ENCODE measurements at regions not wholly inside any gene's neighbourhood (a gene's known extent, or its start where the extent isn't known, plus 50 kb on each side); places are given as distances from the start of the nearest gene placed in this dataset.

DNA sequence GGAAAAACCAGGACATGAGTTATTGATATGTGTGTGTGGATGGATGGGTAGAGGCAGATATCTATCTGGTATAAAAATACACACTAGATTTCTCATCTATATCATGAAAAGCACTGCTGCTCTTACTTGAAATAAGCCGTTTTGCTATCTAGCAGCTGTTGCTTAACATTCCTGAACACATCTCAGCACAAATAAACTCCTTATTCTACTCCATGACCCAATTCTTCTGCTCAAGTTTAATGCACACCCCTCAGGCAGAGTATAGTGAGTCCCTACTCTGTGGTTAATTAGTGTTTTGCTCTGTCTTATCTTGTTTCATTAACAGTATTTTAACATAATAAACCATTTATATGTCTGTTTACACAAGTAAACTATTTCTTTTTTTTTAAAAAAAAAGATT lies 134.2 kb downstream of the CBLN2 start:
- H3K9me3 Mint-ChIP-seq = peaks cover 11% of the 10 kb centered on the region
- H3K36me3 Mint-ChIP-seq = no peaks in the 10 kb centered on the region
- CTCF ChIA-PET = no interaction called here
- no peaks in the 10 kb centered on the region for H3K4me1 Mint-ChIP-seq
- DNase-seq = no peak
- no peak overlapping the region for H3K27ac Mint-ChIP-seq
- no peak overlapping the region for H3K4me3 Mint-ChIP-seq
- no peaks in the 10 kb centered on the region for H3K27me3 Mint-ChIP-seq

DNA sequence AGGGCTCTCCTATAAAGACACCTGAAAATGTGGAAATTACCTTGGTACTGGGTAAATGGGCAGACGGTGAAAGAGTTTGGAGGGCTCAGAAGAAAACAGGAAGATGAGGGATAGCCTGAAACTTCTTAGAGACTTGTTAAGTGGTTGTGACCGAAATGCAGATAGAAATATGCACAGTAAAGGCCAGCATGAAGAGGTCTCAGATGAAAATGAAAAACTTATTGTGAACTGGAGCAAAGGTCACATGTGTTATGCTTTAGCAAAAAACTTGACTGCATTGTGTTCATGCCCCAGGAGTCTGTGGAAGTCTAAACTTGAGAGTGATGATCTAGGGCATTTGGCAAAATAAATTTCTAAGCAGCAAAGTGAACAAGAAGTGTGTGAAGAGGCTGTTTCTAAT lies 137.1 kb downstream of the CBLN2 start:
- Mint-ChIP-seq H3K36me3 (no peaks in the 10 kb centered on the region), H3K9me3 (peaks cover 11% of the 10 kb centered on the region)
- CTCF ChIA-PET = no interaction called here

DNA sequence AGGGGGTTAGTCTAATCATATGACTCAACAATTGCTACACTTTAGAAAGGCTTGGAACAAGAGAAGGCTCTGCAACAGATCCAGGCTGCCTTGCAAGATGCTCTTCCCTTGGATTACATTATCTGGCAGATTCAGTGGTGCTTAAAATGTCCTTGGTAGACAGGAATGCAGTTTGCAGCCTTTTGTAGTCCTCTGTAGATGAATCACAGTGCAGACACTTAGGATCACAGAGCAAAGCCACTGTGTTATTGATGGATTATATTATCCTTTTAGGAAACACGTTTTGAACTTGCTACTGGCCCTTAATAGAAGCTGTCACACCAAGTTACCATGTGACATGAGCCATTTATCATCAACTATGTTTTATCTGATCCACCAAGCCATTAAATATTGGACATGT lies 152.2 kb downstream of the CBLN2 start:
- CTCF ChIA-PET = no interaction called here
- H3K27me3 Mint-ChIP-seq = no peaks in the 10 kb centered on the region

More for the DNA sequence above, 137.1 kb downstream of the CBLN2 start:
- no peak for DNase-seq
- no peak overlapping the region for H3K27ac Mint-ChIP-seq
- H3K4me3 Mint-ChIP-seq = no peak overlapping the region
- H3K27me3 Mint-ChIP-seq = no peaks in the 10 kb centered on the region
- H3K4me1 Mint-ChIP-seq = no peaks in the 10 kb centered on the region

DNA sequence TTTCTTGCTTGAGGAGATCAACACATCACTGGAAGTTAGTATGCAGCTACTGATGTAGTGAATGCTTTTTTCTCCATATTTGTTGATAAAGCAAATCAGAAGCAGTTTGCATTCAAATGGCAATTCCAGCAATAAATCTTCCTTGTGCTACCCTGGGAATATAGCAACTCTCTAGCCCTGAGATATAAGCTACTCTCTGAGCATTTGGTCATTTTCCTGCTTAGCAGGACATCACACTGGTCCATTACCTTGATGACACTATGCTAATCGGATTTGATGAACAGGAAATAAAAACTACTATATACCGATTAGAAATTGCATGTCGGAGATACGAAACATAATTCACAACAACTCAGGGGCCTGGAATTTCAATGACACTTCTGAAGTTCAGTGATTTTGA lies 152.7 kb downstream of the CBLN2 start:
- no peaks in the 10 kb centered on the region for H3K36me3 Mint-ChIP-seq
- H3K27me3 Mint-ChIP-seq = no peaks in the 10 kb centered on the region
- H3K4me1 Mint-ChIP-seq = no peaks in the 10 kb centered on the region
- H3K27ac Mint-ChIP-seq = no peak overlapping the region
- peaks cover 10% of the 10 kb centered on the region for H3K9me3 Mint-ChIP-seq
- DNase-seq = no peak
- CTCF ChIA-PET = no interaction called here
- no peak overlapping the region for H3K4me3 Mint-ChIP-seq

More for the DNA sequence above, 152.2 kb downstream of the CBLN2 start:
- Mint-ChIP-seq H3K4me3 (no peak overlapping the region), H3K4me1 (no peaks in the 10 kb centered on the region), H3K27ac (no peak overlapping the region), H3K9me3 (peaks cover 10% of the 10 kb centered on the region), H3K36me3 (no peaks in the 10 kb centered on the region)
- DNase-seq = no peak

DNA sequence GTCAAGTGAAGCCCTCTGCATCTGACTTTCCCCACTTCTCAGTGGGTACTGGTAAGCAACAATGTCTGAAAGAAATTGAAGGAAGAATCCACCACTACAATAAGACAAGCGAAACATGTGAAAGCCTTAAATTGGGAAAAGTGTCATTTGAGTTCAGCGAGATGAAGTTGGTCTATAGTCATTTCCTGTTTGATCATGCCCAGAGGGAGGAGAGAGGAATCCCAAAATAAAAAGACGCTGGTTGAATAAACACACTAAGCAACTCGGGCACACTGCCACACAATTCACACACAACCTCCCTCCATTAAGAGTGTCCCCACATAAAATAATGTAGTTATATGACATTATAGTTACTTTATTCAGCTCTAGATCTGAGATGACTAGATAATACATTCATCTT lies 166.1 kb downstream of the CBLN2 start:
- H3K4me3 Mint-ChIP-seq = no peak overlapping the region
- peaks cover 4% of the 10 kb centered on the region for H3K9me3 Mint-ChIP-seq
- H3K4me1 Mint-ChIP-seq = no peaks in the 10 kb centered on the region
- no peaks in the 10 kb centered on the region for H3K27me3 Mint-ChIP-seq
- CTCF ChIA-PET = no interaction called here
- H3K27ac Mint-ChIP-seq = no peak overlapping the region
- DNase-seq = no peak
- H3K36me3 Mint-ChIP-seq = no peaks in the 10 kb centered on the region

DNA sequence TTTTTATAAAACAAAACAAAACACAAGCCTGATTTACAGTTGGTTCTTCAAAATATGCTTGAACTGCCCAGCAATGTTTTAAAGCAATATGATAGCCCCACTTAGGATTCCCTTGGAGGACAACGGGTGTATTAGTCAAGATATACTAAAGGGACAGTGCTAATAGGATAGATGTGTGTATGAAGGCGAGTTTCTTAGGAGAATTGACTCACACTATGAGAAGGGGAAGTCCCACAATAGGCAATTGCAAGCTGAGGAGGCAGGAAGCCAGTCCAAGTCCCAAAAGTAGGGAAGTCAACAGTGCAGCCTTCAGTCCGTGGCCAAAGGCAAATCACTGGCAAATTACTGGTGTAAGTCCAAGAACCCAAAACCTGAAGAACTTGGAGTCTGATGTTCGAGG lies 167.9 kb downstream of the CBLN2 start:
- no peaks in the 10 kb centered on the region for H3K4me1 Mint-ChIP-seq
- H3K9me3 Mint-ChIP-seq = peaks cover 4% of the 10 kb centered on the region
- DNase-seq = no peak
- H3K36me3 Mint-ChIP-seq = no peaks in the 10 kb centered on the region
- CTCF ChIA-PET = no interaction called here
- no peak overlapping the region for H3K27ac Mint-ChIP-seq
- no peak overlapping the region for H3K4me3 Mint-ChIP-seq
- no peaks in the 10 kb centered on the region for H3K27me3 Mint-ChIP-seq

DNA sequence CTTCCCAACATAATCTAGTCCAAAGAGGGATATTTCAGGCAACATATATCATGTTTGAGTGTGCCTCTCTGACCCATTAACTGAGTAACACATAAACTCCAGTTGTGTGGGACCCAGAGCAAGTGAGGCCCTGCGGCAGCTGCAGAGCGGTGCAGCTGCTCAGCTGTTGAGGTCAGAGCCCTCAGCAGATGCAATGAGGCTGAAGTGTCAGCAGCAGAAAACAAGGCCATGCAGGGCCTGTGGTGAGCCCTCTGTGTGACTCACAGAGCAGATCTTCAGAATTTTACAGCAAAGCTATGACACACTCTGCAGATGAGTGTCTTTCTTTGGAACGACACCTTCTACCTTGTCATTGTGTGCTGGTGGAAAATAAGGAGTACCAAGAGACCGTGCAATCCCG lies 168.5 kb downstream of the CBLN2 start:
- Mint-ChIP-seq H3K27ac (no peak overlapping the region), H3K36me3 (no peaks in the 10 kb centered on the region), H3K4me1 (no peaks in the 10 kb centered on the region), H3K4me3 (no peak overlapping the region), H3K27me3 (no peaks in the 10 kb centered on the region), H3K9me3 (peaks cover 6% of the 10 kb centered on the region)
- DNase-seq = no peak
- CTCF ChIA-PET = no interaction called here

DNA sequence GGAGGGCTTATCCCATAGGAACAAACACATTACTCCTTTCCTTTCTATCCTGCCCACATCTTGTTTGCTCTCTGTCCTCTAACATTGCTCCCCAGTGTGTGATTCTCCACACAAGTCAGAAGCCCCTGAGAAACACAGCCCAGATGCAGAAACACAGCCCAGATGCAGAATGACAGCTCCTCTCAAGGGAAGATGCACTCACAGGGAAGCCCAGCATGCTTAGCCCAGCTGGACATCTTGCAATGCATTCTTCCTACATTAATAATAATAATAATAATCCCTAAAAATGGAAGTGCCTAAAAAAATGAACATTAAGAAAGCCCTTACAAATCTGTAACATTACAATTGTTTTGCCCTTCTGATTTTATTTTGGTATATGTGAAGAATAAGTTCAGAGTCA lies 172.1 kb downstream of the CBLN2 start:
- H3K4me3 Mint-ChIP-seq = no peak overlapping the region
- no peaks in the 10 kb centered on the region for H3K36me3 Mint-ChIP-seq
- H3K27me3 Mint-ChIP-seq = no peaks in the 10 kb centered on the region
- DNase-seq = no peak
- H3K4me1 Mint-ChIP-seq = no peaks in the 10 kb centered on the region
- no peak overlapping the region for H3K27ac Mint-ChIP-seq
- peaks cover 8% of the 10 kb centered on the region for H3K9me3 Mint-ChIP-seq
- CTCF ChIA-PET = no interaction called here

DNA sequence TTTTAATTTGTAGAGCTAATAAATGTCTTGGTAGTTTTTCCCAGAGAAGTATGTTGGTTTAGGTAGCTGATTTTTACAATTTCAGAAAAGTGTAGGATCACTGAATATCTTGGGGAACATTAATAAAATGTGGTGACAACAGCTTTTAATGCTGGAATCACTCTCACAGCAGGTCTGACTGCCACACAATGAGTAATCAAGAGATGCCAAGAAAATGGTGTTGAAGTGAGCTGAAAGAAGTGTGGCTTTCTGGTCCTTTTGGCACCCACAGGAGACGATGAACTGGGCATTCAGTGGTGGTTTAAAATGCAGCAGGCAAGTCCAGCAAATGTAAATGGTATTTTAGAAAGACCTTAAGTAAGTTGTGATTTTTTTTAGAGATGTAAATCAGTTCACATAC lies 175.8 kb downstream of the CBLN2 start:
- Mint-ChIP-seq H3K4me3 (no peak overlapping the region), H3K9me3 (peaks cover 8% of the 10 kb centered on the region), H3K27ac (no peak overlapping the region), H3K27me3 (no peaks in the 10 kb centered on the region), H3K4me1 (no peaks in the 10 kb centered on the region), H3K36me3 (no peaks in the 10 kb centered on the region)
- no peak for DNase-seq
- CTCF ChIA-PET = no interaction called here

DNA sequence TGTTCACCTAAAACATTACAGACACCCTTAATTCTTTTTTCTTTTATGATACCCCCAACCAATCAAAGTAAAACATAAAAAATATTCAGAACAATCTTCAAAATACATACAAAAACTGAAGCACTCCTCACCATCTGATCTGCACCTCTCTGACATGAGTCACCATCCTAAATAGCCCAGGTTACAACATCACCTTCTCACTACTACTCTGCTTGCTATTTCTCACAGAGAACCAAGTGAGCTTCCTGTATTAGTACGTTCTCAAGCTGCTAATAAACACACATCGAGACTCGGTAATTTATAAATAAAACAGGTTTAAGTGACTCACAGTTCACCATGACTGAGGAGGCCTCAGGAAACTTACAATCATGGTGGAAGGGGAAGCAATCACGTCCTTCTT lies 183.5 kb downstream of the CBLN2 start:
- Mint-ChIP-seq H3K36me3 (no peaks in the 10 kb centered on the region), H3K4me3 (no peak overlapping the region), H3K27ac (no peak overlapping the region), H3K4me1 (no peaks in the 10 kb centered on the region), H3K9me3 (peaks cover 4% of the 10 kb centered on the region), H3K27me3 (no peaks in the 10 kb centered on the region)
- CTCF ChIA-PET = no interaction called here
- no peak for DNase-seq

DNA sequence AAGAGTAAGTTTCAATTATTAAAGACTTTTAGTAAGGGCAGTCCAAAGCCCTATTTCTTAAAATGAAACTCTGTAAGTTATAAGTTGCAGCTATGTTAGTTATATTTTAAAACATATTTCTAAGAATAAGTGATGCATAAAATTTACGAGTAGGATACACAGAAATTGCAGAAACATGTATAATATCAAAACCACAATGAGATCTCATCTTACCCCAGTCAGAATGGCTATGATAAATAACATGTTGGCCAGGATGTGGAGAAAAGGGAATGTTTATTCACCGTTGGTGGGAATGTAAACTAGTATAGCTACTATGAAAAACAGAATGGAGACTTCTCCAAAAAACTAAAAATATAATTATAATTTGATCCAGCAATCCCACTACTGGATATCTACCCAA lies 201.2 kb downstream of the CBLN2 start:
- Mint-ChIP-seq H3K27ac (no peak overlapping the region), H3K4me3 (no peak overlapping the region), H3K9me3 (no peaks in the 10 kb centered on the region), H3K4me1 (no peaks in the 10 kb centered on the region), H3K36me3 (no peaks in the 10 kb centered on the region), H3K27me3 (no peaks in the 10 kb centered on the region)
- CTCF ChIA-PET = no interaction called here
- no peak for DNase-seq

DNA sequence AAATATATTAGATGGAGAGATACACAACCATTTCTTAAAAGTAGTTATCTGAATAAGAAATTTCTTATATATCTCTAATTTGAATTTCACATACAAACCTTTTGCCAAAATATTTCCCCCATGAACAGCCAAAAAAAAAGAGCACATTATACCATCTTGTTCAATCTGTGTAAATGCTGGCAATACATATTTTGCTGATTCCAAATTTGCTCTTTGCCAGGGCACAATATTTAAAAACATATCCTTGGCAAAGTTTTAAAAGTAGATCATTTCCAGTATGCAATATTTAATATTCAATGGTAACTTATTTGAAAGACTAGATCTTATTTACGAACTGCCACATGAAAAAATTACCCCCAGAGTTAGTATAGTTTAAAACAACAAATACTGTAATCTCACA lies 204.2 kb downstream of the CBLN2 start:
- CTCF ChIA-PET = no interaction called here
- Mint-ChIP-seq H3K4me1 (no peaks in the 10 kb centered on the region), H3K27ac (no peak overlapping the region), H3K4me3 (no peak overlapping the region), H3K9me3 (no peaks in the 10 kb centered on the region), H3K36me3 (no peaks in the 10 kb centered on the region), H3K27me3 (no peaks in the 10 kb centered on the region)
- DNase-seq = no peak

DNA sequence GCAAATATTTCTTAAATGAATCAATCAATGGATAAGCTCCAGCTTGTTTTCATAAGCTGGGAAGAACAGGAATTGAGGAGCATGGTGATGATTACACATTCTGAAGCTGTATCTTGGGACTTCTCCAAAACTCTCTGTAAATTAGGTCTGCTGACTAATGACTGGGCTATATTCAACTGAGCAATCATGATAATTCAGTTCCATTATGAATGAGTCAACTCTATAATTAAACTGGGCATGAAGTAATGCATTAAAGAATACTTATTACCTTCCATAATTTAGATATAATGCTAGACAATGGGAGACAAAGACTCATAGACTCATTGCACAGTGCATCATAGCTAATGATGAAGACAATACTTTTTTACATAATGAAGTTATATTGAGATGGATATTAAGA lies 207.4 kb downstream of the CBLN2 start:
- no peaks in the 10 kb centered on the region for H3K27me3 Mint-ChIP-seq
- no peak overlapping the region for H3K27ac Mint-ChIP-seq
- H3K9me3 Mint-ChIP-seq = no peaks in the 10 kb centered on the region
- H3K4me3 Mint-ChIP-seq = no peak overlapping the region
- DNase-seq = no peak
- CTCF ChIA-PET = interaction anchor here (0.9 kb wide), 1 partner anchor 9 kb away, joined by 3 read pairs; no protein-coding TSS in a partner anchor
- no peaks in the 10 kb centered on the region for H3K36me3 Mint-ChIP-seq
- H3K4me1 Mint-ChIP-seq = no peaks in the 10 kb centered on the region

DNA sequence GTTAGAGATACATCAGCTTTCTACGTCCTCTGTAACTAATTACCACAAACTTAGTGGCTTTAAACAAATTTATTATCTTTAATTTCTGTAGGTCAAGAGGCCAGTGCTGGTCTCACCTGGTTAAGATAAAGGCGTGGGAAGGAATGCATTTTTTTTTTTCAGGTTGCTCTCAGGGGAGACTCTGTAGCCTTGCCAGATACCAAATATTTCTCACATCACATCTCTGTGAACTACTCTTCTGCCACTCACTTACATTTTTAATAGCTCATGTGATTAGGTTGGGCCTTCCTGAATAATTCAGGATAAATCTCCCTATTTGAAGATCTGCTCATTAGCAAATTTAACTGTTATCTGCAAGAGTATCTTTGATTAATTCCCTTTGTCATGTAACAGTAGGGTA lies 214.6 kb downstream of the CBLN2 start:
- Mint-ChIP-seq H3K27me3 (no peaks in the 10 kb centered on the region), H3K36me3 (no peaks in the 10 kb centered on the region), H3K4me3 (no peak overlapping the region), H3K9me3 (peaks cover 2% of the 10 kb centered on the region), H3K4me1 (no peaks in the 10 kb centered on the region), H3K27ac (no peak overlapping the region)
- CTCF ChIA-PET = no interaction called here
- DNase-seq = no peak

DNA sequence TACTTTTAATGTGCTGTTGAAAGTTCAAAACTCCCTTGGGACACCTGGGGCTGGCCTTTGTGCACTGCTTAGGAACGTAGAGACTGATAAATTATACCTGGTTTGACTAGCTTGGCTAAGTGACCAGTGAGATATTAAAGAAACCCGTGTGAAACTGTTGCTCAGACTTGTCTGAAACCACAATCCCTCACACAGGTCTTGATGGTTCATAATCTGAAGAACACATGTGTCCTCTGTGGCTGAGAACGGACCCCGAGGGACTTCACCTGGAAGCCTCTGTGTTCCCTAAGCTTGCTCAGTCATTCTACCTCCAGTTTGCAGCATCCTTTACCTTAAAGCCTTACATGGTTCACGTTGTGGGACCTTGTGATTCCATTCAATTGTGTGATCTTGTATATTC lies 218.8 kb downstream of the CBLN2 start:
- H3K36me3 Mint-ChIP-seq = no peaks in the 10 kb centered on the region
- no peak overlapping the region for H3K4me3 Mint-ChIP-seq
- no peak for DNase-seq
- CTCF ChIA-PET = no interaction called here
- H3K9me3 Mint-ChIP-seq = peaks cover 2% of the 10 kb centered on the region
- no peak overlapping the region for H3K27ac Mint-ChIP-seq
- no peaks in the 10 kb centered on the region for H3K27me3 Mint-ChIP-seq
- no peaks in the 10 kb centered on the region for H3K4me1 Mint-ChIP-seq

DNA sequence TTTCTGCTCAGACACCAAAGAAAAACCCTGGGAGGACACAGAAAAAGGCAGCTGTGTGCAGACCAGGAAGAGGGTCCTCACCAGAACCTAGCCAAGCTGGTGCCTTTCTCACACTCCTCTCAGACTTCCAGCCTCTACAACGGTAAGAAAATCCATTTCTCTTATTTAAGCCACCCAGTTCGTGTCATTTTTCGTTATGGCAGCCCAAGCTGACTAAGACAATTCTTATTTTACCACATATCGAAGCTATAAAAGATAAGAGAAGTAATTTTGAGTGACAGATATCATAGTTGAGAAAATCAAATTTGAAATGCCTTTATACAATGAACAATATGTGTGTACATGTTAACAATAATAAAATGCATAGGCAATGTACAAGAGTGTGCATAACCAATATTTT lies 219.5 kb downstream of the CBLN2 start:
- Mint-ChIP-seq H3K36me3 (no peaks in the 10 kb centered on the region), H3K27ac (no peak overlapping the region), H3K27me3 (no peaks in the 10 kb centered on the region), H3K4me3 (no peak overlapping the region), H3K9me3 (peaks cover 2% of the 10 kb centered on the region), H3K4me1 (no peaks in the 10 kb centered on the region)
- no peak for DNase-seq
- CTCF ChIA-PET = interaction anchor here (1.1 kb wide), 1 partner anchor 8 kb away, joined by 3 read pairs; no protein-coding TSS in a partner anchor
